MM.1S (cell line): ENCODE measurements at regions not wholly inside any gene's neighbourhood (a gene's known extent, or its start where the extent isn't known, plus 50 kb on each side); places are given as distances from the start of the nearest gene placed in this dataset.
"Not testable (repeated sequence)": the region's sequence is repeated elsewhere in the genome, so short reads cannot be mapped to it uniquely, and the experiment has no call there.

Source experiments
- CTCF ChIP-seq: fragments of 300-600 bp; sonication (generic); IDR thresholded peaks from 2 replicates; pipeline ENCODE4 v1.5.1; 2016; ENCODE audit warnings: antibody characterized with exemption, low read length, mixed read lengths
- EZH2 ChIP-seq: fragments of 300-600 bp; sonication (generic); optimal IDR thresholded peaks from 2 replicates; pipeline ENCODE3; 2017; ENCODE audit warnings: low read depth, mild to moderate bottlenecking, antibody characterized with exemption, low read length, mixed read lengths

GRCh38 chr14:105740272-105740671 is 213.9 kb downstream of the TMEM121 start:
- TF ChIP-seq CTCF, EZH2: not testable (repeated sequence)
